GM12878 (cell line): ENCODE measurements at regions not wholly inside any gene's neighbourhood (a gene's known extent, or its start where the extent isn't known, plus 50 kb on each side); places are given as distances from the start of the nearest gene placed in this dataset.

ENCODE experiments used
- ATF2 ChIP-seq: IDR thresholded peaks from 2 replicates; pipeline ENCODE4 v1.6.1; 2012; ENCODE audit warnings: low read length, inconsistent platforms
- BCLAF1 ChIP-seq: fragments of 450-650 bp; IDR thresholded peaks from 2 replicates; pipeline ENCODE4 v1.6.1; 2017; ENCODE audit warnings: antibody characterized with exemption, mild to moderate bottlenecking, moderate library complexity
- CBFB ChIP-seq: IDR thresholded peaks from 2 replicates; pipeline ENCODE4 v1.6.1; 2016; ENCODE audit warnings: antibody characterized with exemption, low read depth
- ELK1 ChIP-seq: IDR thresholded peaks from 2 replicates; pipeline ENCODE4 v1.6.1; 2012; ENCODE audit warnings: low read depth, low read length, improper control_type of control experiment
- GATAD2B ChIP-seq: fragments of 450-650 bp; conservative IDR thresholded peaks from 2 replicates; pipeline ENCODE4 v1.6.1; 2017; ENCODE audit warnings: low read depth, mild to moderate bottlenecking, moderate library complexity
- IKZF2 ChIP-seq, 2 experiments: fragments of 450-650 bp; IDR thresholded peaks; 2 replicates each; pipeline ENCODE4 v1.6.1; 2017; ENCODE audit warnings: mild to moderate bottlenecking in 2 of 2, moderate library complexity in 2 of 2
- IRF5 ChIP-seq: fragments of 450-650 bp; IDR thresholded peaks from 2 replicates; pipeline ENCODE4 v1.6.1; 2017; ENCODE audit warnings: borderline replicate concordance
- NBN ChIP-seq: fragments of 450-650 bp; IDR thresholded peaks from 2 replicates; pipeline ENCODE4 v1.6.1; 2016
- NR2C1 ChIP-seq: fragments of 450-650 bp; IDR thresholded peaks from 2 replicates; pipeline ENCODE4 v1.6.1; 2017; ENCODE audit warnings: antibody characterized with exemption, mild to moderate bottlenecking, moderate library complexity
- NR2F1 ChIP-seq: fragments of 450-650 bp; conservative IDR thresholded peaks from 2 replicates; pipeline ENCODE4 v1.6.1; 2017; ENCODE audit warnings: mild to moderate bottlenecking
- RELB ChIP-seq: fragments of 450-650 bp; IDR thresholded peaks from 2 replicates; pipeline ENCODE4 v1.6.1; 2017; ENCODE audit warnings: low read depth, mild to moderate bottlenecking, moderate library complexity
- SIN3A ChIP-seq: IDR thresholded peaks from 2 replicates; pipeline ENCODE4 v1.6.1; 2012; ENCODE audit warnings: low read depth, low read length, improper control_type of control experiment
- SKIL ChIP-seq: fragments of 450-650 bp; IDR thresholded peaks from 2 replicates; pipeline ENCODE4 v1.6.1; 2017; ENCODE audit warnings: mild to moderate bottlenecking, low read depth, inconsistent platforms; ENCODE audit not compliant: poor library complexity, severe bottlenecking
- TAF1 ChIP-seq: IDR thresholded peaks from 2 replicates; pipeline ENCODE4 v1.6.1; 2011; ENCODE audit warnings: mild to moderate bottlenecking, low read depth, low read length, borderline replicate concordance
- ZBTB33 ChIP-seq: fragments of 450-650 bp; IDR thresholded peaks from 2 replicates; pipeline ENCODE4 v1.6.1; 2017; ENCODE audit warnings: mild to moderate bottlenecking
- ZNF622 ChIP-seq: fragments of 450-650 bp; IDR thresholded peaks from 2 replicates; pipeline ENCODE4 v1.6.1; 2017; ENCODE audit warnings: mild to moderate bottlenecking, inconsistent platforms
- ZSCAN29 ChIP-seq: fragments of 450-650 bp; IDR thresholded peaks from 2 replicates; pipeline ENCODE4 v1.6.1; 2017; ENCODE audit warnings: mild to moderate bottlenecking, moderate library complexity

GRCh38 chr22:25485626-25486545 is 78.6 kb upstream of the GRK3 start (continued):
- TF ChIP-seq RELB (peak; percentile 64; the same call in 1 of the 2 replicates), CBFB (no peak), IRF5 (no peak), ZBTB33 (no peak), NBN (peak; percentile 59; the same call in 1 of the 2 replicates), NR2F1 (peak; percentile 99), GATAD2B (peak; percentile 68), ATF2 (no peak), ZNF622 (no peak), ZSCAN29 (no peak), SIN3A (no peak), SKIL (no peak), ELK1 (no peak), NR2C1 (peak; percentile 53), BCLAF1 (no peak), TAF1 (no peak), IKZF2 (IDR thresholded peaks at IDR 0.05) (peak; percentile 87 to 90; a peak in 3 of 4 replicates)
